ENCODE measurements at regions not wholly inside any gene's neighbourhood (a gene's known extent, or its start where the extent isn't known, plus 50 kb on each side); places are given as distances from the start of the nearest gene placed in this dataset.

GRCh38 chr14:82836256-82836950 lies 1302.8 kb upstream of the SEL1L start:
- Mint-ChIP-seq H3K27ac (no peak overlapping the region), H3K4me1 (peaks cover 3% of the 10 kb centered on the region; the same call in 1 of the 3 replicates), H3K27me3 (ENCODE audit: insufficient read depth, low read depth, poor library complexity) (peaks cover 1% of the 10 kb centered on the region), H3K4me3 (no peak overlapping the region), H3K9me3 (peaks cover 10% of the 10 kb centered on the region; the same call in 1 of the 3 replicates), H3K36me3 (ENCODE audit: low read depth) (no peaks in the 10 kb centered on the region)
- TF ChIP-seq NANOG (IDR thresholded peaks at IDR 0.05; ENCODE audit: borderline replicate concordance), result no peak
- TF ChIP-seq EZH2phosphoT487 (IDR thresholded peaks at IDR 0.05; ENCODE audit: unreplicated experiment), result no peak
- no peak for TF ChIP-seq ZNF462 (CRISPR knock-in tag; IDR thresholded peaks at IDR 0.05)
- no peak for TF ChIP-seq CREB1 (CRISPR knock-in tag; IDR thresholded peaks at IDR 0.05; ENCODE audit: low read depth)
- TF ChIP-seq, protein P1, sequence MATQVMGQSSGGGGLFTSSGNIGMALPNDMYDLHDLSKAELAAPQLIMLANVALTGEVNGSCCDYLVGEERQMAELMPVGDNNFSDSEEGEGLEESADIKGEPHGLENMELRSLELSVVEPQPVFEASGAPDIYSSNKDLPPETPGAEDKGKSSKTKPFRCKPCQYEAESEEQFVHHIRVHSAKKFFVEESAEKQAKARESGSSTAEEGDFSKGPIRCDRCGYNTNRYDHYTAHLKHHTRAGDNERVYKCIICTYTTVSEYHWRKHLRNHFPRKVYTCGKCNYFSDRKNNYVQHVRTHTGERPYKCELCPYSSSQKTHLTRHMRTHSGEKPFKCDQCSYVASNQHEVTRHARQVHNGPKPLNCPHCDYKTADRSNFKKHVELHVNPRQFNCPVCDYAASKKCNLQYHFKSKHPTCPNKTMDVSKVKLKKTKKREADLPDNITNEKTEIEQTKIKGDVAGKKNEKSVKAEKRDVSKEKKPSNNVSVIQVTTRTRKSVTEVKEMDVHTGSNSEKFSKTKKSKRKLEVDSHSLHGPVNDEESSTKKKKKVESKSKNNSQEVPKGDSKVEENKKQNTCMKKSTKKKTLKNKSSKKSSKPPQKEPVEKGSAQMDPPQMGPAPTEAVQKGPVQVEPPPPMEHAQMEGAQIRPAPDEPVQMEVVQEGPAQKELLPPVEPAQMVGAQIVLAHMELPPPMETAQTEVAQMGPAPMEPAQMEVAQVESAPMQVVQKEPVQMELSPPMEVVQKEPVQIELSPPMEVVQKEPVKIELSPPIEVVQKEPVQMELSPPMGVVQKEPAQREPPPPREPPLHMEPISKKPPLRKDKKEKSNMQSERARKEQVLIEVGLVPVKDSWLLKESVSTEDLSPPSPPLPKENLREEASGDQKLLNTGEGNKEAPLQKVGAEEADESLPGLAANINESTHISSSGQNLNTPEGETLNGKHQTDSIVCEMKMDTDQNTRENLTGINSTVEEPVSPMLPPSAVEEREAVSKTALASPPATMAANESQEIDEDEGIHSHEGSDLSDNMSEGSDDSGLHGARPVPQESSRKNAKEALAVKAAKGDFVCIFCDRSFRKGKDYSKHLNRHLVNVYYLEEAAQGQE (IDR thresholded peaks at IDR 0.05; ENCODE audit: unreplicated experiment), result no peak
- Histone ChIP-seq H3K9me2 (ENCODE audit: insufficient read depth) (no peaks in the 10 kb centered on the region), H3K79me2 (replicated peaks; ENCODE audit: insufficient read depth) (no peaks in the 10 kb centered on the region), H3F3A (replicated peaks; ENCODE audit: low read depth) (no peaks in the 10 kb centered on the region), H3K4me1 (ENCODE audit: insufficient read depth) (no peaks in the 10 kb centered on the region), H4K20me1 (replicated peaks; ENCODE audit: insufficient read depth) (no peaks in the 10 kb centered on the region), H3K27me3 (ENCODE audit: insufficient read depth) (no peaks in the 10 kb centered on the region), H3K27ac (ENCODE audit: low read depth) (no peak overlapping the region), H3K4me3 (no peak overlapping the region), H3K36me3 (ENCODE audit: insufficient read depth) (no peaks in the 10 kb centered on the region), H3K4me2 (no peak overlapping the region), H2AFZ (no peak overlapping the region)
- ATAC-seq (no peak), DNase-seq (ENCODE audit: low spot score) (no peak)

Data from GM23338 (cell line).